SKM-1 (cell line): ENCODE measurements at regions not wholly inside any gene's neighbourhood (a gene's known extent, or its start where the extent isn't known, plus 50 kb on each side); places are given as distances from the start of the nearest gene placed in this dataset.
A peak's percentile ranks its signal among the peaks of the same experiment; 100 is the strongest.
"Not testable (repeated sequence)": the region's sequence is repeated elsewhere in the genome, so short reads cannot be mapped to it uniquely, and the experiment has no call there.

Experiments used
- DNase-seq: peaks from one replicate; lab custom pipeline; 2025; ENCODE audit not compliant: unreplicated experiment; lab: John Stamatoyannopoulos, UW

DNA sequence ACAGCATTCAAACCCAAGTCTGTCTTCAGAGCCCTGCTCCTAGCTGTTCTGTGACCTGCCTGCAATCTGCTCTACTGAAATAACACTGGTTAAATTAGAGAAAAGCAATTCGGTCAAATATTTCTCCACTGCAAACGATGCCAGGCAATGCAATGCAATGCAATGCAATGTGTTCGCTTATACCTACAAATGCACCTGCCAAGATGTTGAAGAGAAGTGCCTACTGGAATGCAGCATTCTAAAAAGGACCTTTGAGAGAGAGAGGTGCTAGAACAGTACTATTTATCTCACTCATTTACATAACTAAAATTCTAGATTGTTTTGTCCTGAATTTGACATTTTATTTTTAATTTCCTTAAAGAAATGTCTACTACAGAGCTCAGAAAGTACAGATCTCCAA lies 157.3 kb upstream of the CDK1 start:
- DNase-seq, result no peak

DNA sequence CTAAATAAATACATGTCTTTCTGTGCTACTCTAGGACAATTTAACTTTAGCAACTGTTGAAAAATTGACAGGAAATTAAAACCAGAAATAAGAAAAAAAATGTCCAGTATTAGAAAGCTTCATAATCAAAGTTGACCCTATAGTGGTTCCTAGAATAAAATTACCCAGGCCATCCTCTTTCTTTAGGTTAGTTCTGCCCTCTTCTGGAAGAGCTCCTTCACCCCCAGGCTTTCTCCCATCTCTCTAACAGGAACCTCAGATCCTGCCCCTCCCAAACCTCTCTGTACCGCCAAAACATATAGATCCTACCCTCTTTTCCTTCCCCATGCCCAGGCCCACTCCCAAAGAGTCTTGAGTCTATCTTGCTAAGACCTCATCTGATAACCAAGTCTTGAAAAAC lies 159.4 kb upstream of the CDK1 start:
- DNase-seq, result no peak

GRCh38 chr10:60615541-60615940 lies 162.7 kb upstream of the CDK1 start:
- no peak for DNase-seq

DNA sequence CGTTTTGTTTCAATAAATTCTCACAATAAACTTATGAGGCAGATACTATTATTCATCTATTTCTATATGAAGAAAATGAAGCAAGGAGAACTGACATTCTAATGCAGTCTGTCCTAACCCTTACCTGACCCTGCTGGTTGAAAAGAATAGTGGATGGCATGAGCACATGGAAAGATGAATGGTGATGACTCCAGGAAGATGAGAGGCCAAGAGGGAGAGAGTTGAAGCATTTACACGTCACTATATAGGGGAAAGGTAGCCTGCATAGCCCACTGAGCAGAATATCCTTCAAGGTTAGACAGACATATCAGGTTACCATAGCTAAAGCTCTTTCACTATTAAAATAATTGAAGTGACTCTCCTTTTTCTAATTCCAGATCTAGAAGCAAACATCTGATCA lies 163.9 kb upstream of the CDK1 start:
- DNase-seq, result no peak

DNA sequence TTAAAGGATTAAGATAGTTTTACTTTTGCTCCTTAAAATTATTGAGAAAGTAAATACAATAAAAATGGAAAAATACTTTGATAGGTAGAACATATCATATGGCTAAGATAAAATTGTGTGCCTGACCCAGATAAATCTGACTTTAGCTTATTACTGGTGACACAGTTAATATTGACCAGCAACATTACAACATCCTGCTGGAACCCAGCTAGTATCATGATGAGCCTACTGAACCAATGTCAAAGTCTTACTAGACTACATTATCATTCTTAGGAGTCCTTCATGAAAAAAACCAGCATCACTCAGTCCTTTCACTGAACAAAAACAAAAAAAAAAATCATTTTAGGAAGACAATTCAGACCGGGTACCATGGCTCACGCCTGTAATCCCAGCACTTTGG lies 164.8 kb upstream of the CDK1 start:
- no peak for DNase-seq

DNA sequence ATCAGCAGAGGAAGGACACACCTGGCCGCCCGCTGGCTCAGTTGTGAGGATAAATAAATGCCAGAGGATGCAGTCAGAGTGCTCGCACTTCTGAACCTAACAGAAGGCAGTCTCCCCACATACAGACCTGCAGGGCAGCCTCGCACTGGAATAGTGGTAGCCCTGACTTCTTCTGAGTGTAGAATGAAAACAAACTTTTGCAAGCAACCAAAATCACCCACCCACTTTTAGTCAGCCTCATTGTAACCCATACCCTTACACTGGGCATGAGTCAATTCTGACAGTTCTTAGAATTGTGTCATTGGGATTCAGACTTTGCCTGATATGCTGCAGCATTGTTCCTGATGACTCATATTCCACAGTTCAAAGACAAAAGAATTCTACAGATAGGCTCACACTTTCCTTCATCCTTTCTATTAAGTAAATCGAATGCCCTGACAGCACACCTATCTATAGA lies 167.0 kb upstream of the CDK1 start:
- DNase-seq, result no peak

- DNase-seq, result no peak
These were observed 170.9 kb upstream of the CDK1 start for GRCh38 chr10:60607372-60607771.

DNA sequence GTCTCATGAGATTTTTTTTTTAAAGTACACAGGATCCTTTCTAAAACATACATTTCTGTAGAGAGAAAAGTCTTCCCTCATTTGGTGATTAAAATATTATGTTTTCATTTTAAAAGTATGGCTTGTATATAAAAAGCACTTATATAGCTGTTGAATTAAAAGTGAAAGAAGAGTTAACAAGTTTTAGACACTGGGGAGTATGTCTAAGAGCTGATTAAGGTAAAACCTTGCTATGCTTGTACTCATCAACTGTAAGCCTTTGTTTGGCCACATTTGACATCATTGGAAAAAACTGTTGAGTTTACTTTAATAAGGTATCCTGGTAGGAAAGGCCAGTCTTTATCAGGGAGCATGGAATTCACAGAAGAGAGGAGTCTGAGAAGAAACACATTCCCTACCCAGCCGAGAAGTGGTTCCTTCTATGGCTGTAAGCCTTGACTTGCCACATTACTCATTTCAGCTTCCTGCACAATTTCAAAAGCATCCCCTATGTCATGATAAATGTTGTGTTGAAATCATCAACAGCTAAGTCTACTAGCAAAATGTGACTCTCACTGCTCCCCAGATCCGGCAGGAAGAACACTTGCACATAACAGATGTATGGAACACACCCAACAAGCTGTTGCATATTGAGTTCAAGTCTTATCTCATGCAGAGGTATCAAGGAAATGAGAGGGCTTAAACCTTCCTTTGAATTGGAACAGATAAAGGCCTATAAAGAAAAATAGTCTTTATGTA lies 171.8 kb upstream of the CDK1 start:
- peak; percentile 82 for DNase-seq

DNA sequence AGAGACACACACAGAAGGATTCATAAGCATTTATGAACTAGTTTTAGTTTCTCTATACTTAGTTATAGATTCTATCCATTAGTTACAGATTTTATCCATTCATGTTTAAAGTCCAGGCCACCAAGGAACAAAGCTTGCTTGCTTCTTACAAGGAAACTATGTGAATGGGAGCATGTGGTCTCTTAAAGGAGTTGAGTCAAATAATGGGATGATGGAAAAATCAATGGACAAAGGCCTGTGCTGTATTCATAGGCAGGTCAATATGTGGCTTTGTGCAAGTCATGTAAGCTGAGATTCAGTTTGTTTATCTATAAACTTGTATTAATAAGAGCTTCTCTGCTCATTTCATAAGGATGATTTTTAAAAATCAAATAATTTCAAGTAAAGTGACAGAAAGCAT lies 172.8 kb upstream of the CDK1 start:
- no peak for DNase-seq

DNA sequence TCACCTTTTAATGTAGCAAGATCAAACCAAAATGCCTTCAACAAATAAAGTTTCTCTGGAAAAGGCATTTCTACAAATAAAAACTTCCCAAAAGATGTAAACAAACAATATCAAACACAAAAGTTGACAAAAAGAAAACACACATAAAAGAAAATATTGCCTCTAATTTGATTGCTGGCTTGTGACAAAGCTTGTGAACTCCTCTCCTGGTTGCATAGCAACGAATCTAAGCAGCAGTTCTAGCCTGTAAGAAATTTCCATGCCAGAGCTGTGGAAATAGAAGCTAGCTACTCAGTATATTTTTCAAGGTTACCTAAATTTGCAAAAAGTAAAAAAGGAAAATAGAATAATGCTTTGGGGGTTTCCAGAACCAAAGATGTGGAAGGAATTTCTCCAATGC lies 173.9 kb upstream of the CDK1 start:
- no peak for DNase-seq

GRCh38 chr10:60597513-60597912 lies 180.8 kb upstream of the CDK1 start:
- no peak for DNase-seq

DNA sequence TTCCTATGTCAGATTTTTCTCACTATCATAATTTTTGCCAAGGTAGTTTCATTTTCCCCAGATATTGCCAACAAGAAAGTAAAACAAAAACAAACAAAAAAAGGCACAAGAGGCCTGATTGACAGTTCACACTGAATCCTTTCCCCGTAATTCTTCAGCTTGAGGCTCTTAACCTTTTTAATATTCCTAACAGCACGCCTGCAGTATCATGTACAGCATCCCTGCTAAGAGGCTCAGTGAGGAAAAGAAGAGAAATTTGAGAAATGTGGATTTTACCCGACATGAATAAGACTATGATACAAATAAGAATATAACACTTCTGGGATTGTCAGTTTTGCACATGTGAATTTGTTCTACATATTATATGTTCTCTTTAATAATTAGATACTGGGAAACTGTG lies 182.4 kb upstream of the CDK1 start:
- DNase-seq, result no peak

- no peak for DNase-seq
These were observed 183.7 kb upstream of the CDK1 start for GRCh38 chr10:60594476-60595051.

- no peak for DNase-seq
These were observed 187.2 kb upstream of the CDK1 start for GRCh38 chr10:60591119-60591518.

- no peak for DNase-seq
These were observed 188.9 kb upstream of the CDK1 start for GRCh38 chr10:60589376-60589775.

DNA sequence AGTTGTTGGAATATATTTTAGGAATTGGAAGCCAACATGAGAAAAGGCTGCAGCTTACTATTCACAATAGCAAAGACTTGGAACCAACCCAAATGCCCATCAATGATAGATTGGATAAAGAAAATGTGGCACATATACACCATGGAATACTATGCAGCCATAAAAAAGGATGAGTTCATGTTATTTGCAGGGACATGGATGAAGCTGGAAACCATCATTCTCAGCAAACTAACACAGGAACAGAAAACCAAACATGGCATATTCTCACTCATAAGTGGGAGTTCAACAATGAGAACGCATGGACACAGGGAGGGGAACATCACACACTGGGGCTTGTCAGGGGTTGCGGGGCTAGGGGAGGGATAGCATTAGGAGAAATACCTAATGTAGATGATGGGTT lies 192.1 kb upstream of the ANK3 start:
- not testable (repeated sequence) for DNase-seq

DNA sequence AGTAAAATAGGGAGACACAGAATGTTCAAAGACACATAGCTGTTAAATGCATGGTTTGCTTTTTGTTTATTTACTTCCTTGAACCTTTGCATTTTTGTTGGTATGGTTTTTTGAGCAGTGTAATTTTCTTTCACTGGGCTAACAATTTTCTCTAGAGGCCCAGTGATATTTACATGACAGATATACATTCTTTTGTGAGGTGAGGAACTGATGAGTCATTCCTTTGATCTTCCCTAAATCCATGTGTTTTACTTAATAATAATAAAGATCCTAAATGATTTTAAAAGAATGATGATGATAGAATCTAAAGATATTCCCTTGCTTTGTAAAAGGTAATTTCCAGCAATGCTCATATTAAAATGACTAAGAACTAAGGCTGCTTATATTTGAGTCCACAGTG lies 188.5 kb upstream of the ANK3 start:
- DNase-seq, result no peak

DNA sequence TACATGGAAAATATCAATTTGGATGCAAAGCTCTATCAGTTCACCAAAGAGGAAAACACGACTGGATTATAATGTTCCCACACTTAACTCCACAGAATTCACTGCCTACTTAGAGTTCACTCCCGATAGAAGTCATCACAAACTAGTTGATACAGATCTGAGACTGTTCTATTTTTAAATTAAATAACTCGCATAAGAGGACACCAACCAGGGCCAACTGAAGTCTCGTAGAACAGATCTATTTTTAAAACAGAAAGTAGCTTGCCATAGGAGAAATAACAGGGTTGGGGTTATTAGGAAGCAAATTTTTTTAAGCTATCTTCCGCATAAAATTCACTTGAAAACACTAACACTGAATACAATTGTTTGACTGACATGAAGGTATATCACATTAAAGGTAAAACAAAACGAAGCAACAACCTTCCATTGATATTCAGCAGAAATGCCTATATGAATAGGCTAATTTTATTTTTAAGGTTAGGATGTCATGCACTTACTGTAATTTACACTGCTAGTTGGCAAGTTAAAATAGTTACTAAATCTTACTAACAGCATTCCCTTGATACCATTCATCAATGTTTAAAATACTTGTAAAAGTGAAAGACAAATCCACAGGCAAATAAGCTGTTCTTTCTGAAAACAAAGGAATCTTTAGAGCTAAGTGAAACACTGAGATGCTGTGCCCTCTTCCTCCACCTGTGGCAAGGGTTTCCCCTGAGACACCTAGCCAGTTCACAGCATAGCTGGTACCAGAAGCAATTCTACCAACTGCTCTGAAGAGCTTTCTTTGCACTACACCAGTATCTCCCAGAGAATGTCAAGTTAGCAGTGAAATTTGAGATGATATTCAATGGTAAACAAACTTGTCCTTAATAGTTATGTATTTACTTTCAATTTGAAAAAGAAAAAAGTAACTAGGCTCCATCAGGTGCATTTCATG lies 186.7 kb upstream of the ANK3 start:
- no peak for DNase-seq

DNA sequence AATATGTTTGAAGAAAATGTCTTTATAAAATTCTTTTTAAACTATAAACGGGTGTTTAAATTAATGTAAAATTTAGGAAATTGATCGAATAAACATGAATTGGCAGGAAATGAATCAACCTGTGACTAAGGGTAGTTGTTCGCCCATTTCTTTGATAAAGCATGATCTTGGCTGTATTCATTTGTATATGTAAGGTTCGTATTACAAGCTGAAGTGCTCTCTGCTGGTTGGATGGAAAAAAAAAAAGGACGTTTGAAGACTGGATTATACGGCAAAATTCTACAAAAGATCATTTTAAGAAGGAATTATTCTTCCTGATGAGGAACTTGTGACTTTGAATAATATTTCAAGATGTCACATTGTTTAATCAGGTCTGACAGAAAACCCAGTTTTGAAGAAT lies 185.4 kb upstream of the ANK3 start:
- DNase-seq, result no peak

DNA sequence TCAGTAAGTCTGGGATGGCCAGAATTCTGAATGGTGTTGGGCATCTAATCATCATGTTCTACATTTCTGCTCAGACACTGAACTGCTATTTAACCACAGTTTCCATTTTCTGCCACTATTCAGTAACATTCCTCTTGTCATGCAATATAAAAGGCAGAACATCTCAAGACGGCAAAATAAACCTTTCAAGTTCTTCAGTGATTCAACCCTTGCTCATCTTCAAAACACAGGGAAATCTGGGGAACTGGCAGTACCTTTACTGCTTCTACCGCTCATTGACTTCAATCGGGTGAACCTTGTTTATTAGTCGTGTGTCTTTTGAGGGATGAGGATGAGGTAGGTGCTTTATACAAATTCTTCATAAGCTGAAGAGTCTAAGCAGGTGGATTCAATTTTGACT lies 184.7 kb upstream of the ANK3 start:
- DNase-seq, result no peak

DNA sequence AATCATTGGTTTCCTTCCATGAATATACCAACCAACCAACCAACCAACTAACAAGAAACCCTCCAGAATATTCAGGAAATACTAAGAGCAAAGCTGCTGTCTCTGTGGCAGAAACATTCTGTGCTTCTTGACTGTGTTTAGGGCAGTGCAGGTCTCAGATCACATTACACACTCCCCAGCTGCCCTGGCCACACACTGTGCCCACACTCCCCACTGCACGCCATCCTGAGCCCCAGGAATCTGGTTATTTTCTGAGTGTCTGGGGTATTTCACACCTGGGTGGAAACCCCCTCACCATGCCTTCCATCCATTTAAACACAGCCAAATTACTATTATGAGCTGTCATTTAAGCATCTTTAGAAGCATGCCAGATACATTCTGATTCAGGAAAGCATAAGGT lies 183.7 kb upstream of the ANK3 start:
- DNase-seq, result no peak
